ENCODE measurements at regions not wholly inside any gene's neighbourhood (a gene's known extent, or its start where the extent isn't known, plus 50 kb on each side); places are given as distances from the start of the nearest gene placed in this dataset.

- DNase-seq (ENCODE audit: low spot score in 2 of 2): no peak
- TF ChIP-seq EP300 (IDR thresholded peaks at IDR 0.05) (no peak), CTCF (IDR thresholded peaks at IDR 0.05) (no peak), POLR2A (IDR thresholded peaks at IDR 0.05) (no peak)
- H3K4me3 ChIP-seq: no peak overlapping the region
- WGBS, 2 donors: 85 to 87% methylated on average over 5 of the region's 5 CpGs
- no peak overlapping the region for H3K27ac ChIP-seq
- H3K4me1 ChIP-seq: no peaks in the 10 kb centered on the region
- no peaks in the 10 kb centered on the region for H3K36me3 ChIP-seq
- H3K27me3 ChIP-seq: no peaks in the 10 kb centered on the region
- peaks cover 0 to 8% (median 0%) of the 10 kb centered on the region in 4 donors for H3K9me3 ChIP-seq
Observed at GRCh38 chr10:124263726-124264125, 155.0 kb downstream of the OAT start.

- no peaks in the 10 kb centered on the region for H3K36me3 ChIP-seq
- no peaks in the 10 kb centered on the region for H3K4me1 ChIP-seq
- H3K27me3 ChIP-seq: no peaks in the 10 kb centered on the region
- H3K27ac ChIP-seq: no peak overlapping the region
- no peak for DNase-seq (ENCODE audit: low spot score in 2 of 2)
- H3K9me3 ChIP-seq: peaks cover 0 to 8% (median 0%) of the 10 kb centered on the region in 4 donors
- TF ChIP-seq CTCF (IDR thresholded peaks at IDR 0.05) (no peak), EP300 (IDR thresholded peaks at IDR 0.05) (no peak), POLR2A (IDR thresholded peaks at IDR 0.05) (no peak)
- H3K4me3 ChIP-seq: no peak overlapping the region
- WGBS, 2 donors: 78 to 79% methylated on average over 7 of the region's 7 CpGs
Observed at GRCh38 chr10:124262971-124263370, 155.8 kb downstream of the OAT start.

GRCh38 chr10:124262234-124262865 is 156.4 kb downstream of the OAT start:
- no peak overlapping the region for H3K27ac ChIP-seq
- no peak overlapping the region for H3K4me3 ChIP-seq
- H3K36me3 ChIP-seq: no peaks in the 10 kb centered on the region
- DNase-seq (ENCODE audit: low spot score in 2 of 2): no peak
- WGBS, 2 donors: 78 to 79% methylated on average over 9 to 10 of the region's 11 CpGs
- no peaks in the 10 kb centered on the region for H3K4me1 ChIP-seq
- TF ChIP-seq EP300 (IDR thresholded peaks at IDR 0.05) (no peak), CTCF (IDR thresholded peaks at IDR 0.05) (peak in 1 of 5 experiments; percentile 52), POLR2A (IDR thresholded peaks at IDR 0.05) (no peak)
- peaks cover 0 to 8% (median 0%) of the 10 kb centered on the region in 4 donors for H3K9me3 ChIP-seq
- no peaks in the 10 kb centered on the region for H3K27me3 ChIP-seq

- H3K9me3 ChIP-seq: peaks cover 0 to 8% (median 0%) of the 10 kb centered on the region in 4 donors
- WGBS, 2 donors: 90 to 91% methylated on average over 7 of the region's 7 CpGs
- H3K4me3 ChIP-seq: no peak overlapping the region
- H3K36me3 ChIP-seq: no peaks in the 10 kb centered on the region
- TF ChIP-seq POLR2A (IDR thresholded peaks at IDR 0.05): no peak
- no peak for TF ChIP-seq EP300 (IDR thresholded peaks at IDR 0.05)
- no peak for TF ChIP-seq CTCF (IDR thresholded peaks at IDR 0.05)
- no peaks in the 10 kb centered on the region for H3K4me1 ChIP-seq
- no peak overlapping the region for H3K27ac ChIP-seq
- DNase-seq (ENCODE audit: low spot score in 2 of 2): no peak
- no peaks in the 10 kb centered on the region for H3K27me3 ChIP-seq
Observed at GRCh38 chr10:124259139-124259825, 159.4 kb downstream of the OAT start.

- peaks cover 0 to under 1% (median 0%) of the 10 kb centered on the region in 4 donors for H3K4me1 ChIP-seq
- no peak overlapping the region for H3K27ac ChIP-seq
- DNase-seq (ENCODE audit: low spot score in 2 of 2): no peak
- H3K36me3 ChIP-seq: no peaks in the 10 kb centered on the region
- H3K27me3 ChIP-seq: no peaks in the 10 kb centered on the region
- WGBS, 2 donors: 73 to 76% methylated on average over 6 of the region's 6 CpGs
- H3K9me3 ChIP-seq: peaks cover 0 to 8% (median 0%) of the 10 kb centered on the region in 4 donors
- H3K4me3 ChIP-seq: no peak overlapping the region
- no peak for TF ChIP-seq CTCF (IDR thresholded peaks at IDR 0.05)
- no peak for TF ChIP-seq EP300 (IDR thresholded peaks at IDR 0.05)
- TF ChIP-seq POLR2A (IDR thresholded peaks at IDR 0.05): no peak
Observed at GRCh38 chr10:124257781-124258180, 160.9 kb downstream of the OAT start.
